ENCODE measurements at regions not wholly inside any gene's neighbourhood (a gene's known extent, or its start where the extent isn't known, plus 50 kb on each side); places are given as distances from the start of the nearest gene placed in this dataset.

DNA sequence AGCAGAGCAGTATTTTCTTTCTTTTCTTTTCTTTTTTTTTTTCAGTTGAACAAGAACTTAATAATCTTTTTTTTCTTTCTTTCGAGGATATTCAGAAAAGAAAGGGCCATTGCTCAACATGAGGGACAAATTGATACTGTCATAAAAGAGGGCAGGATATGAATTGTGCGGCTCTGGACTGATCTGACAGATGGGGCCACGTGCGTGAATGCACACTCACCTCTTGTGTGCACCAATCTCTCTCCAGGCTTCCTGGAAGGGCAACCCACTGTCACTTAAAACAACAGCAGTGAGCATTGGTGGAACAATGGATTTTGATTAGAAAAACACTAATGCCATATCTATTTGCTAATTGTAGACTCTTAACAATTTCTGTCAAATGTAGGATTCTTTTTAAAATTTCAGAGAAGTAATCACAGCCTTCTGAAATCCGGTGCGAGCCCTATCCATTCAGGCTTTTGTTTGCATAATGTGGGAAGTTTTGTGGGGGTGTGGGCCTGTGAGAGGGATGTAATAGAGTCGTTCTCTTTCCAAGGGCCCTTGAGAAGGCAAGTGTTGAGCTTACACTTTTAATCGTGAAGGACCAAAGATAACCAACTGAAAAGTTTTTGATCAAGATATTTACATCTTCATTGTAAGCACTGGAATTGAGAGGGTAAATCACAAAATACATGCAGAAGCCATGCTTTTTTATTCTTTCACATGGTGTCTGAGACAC lies 298.8 kb downstream of the SP3 start:
- DNase-seq (ENCODE audit: extremely low spot score): no peak
- CTCF ChIA-PET: interaction anchor here (0.6 kb wide), 1 partner anchor 83 kb away, joined by 4 read pairs; no protein-coding TSS in a partner anchor

GRCh38 chr2:173667014-173667413 lies 298.2 kb downstream of the SP3 start:
- ChIA-PET POLR2A (no interaction called here), CTCF (interaction anchor here (0.6 kb wide), 1 partner anchor 83 kb away, joined by 4 read pairs; no protein-coding TSS in a partner anchor)
- TF ChIP-seq ARNT (IDR thresholded peaks at IDR 0.05) (no peak), LEF1 (IDR thresholded peaks at IDR 0.05; ENCODE audit: borderline replicate concordance) (no peak), ZNF384 (IDR thresholded peaks at IDR 0.05) (no peak), TARDBP (IDR thresholded peaks at IDR 0.05) (no peak), NFRKB (IDR thresholded peaks at IDR 0.05) (no peak)

More for the DNA sequence above, 298.8 kb downstream of the SP3 start:
- TF ChIP-seq ARNT (IDR thresholded peaks at IDR 0.05): no peak
- TF ChIP-seq, protein P1, sequence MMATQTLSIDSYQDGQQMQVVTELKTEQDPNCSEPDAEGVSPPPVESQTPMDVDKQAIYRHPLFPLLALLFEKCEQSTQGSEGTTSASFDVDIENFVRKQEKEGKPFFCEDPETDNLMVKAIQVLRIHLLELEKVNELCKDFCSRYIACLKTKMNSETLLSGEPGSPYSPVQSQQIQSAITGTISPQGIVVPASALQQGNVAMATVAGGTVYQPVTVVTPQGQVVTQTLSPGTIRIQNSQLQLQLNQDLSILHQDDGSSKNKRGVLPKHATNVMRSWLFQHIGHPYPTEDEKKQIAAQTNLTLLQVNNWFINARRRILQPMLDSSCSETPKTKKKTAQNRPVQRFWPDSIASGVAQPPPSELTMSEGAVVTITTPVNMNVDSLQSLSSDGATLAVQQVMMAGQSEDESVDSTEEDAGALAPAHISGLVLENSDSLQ (IDR thresholded peaks at IDR 0.05): no peak
- no peak for TF ChIP-seq FOXA1 (IDR thresholded peaks at IDR 0.05)
- POLR2A ChIA-PET: no interaction called here

DNA sequence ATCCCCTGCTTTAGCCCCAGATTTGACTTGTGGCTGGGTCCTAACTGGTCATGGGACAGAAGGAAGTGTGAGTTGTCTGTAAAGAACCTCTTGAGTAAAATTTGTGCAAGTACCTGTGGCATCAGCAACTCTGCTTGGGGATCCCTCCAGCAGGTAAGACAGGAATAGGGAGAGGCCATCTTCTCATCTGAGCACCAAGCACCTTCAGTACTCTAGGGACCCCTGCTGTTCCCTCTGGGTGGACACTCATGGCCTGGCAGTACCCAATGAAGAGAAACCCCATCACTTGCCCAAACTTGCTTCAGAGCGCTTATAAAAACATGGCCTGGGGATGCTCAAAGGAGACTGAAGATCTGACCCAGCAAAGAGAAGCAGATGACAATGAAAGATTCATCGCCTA lies 297.8 kb downstream of the SP3 start:
- ChIA-PET POLR2A (no interaction called here), CTCF (no interaction called here)

More at GRCh38 chr2:173667014-173667413, 298.2 kb downstream of the SP3 start:
- DNase-seq (ENCODE audit: extremely low spot score): no peak

GRCh38 chr2:173669271-173669853 lies 295.8 kb downstream of the SP3 start:
- DNase-seq (ENCODE audit: extremely low spot score): no peak
- TF ChIP-seq TARDBP (IDR thresholded peaks at IDR 0.05) (no peak), ARNT (IDR thresholded peaks at IDR 0.05) (no peak), FOXA1 (IDR thresholded peaks at IDR 0.05) (no peak)
- CTCF ChIA-PET: no interaction called here
- POLR2A ChIA-PET: no interaction called here

More for the DNA sequence above, 297.8 kb downstream of the SP3 start:
- TF ChIP-seq CTBP1 (IDR thresholded peaks at IDR 0.05; ENCODE audit: borderline replicate concordance) (no peak), L3MBTL2 (conservative IDR thresholded peaks at IDR 0.05) (no peak), SUZ12 (IDR thresholded peaks at IDR 0.05) (no peak), ARNT (IDR thresholded peaks at IDR 0.05) (no peak)
- DNase-seq (ENCODE audit: extremely low spot score): no peak

GRCh38 chr2:173669888-173670287 lies 295.3 kb downstream of the SP3 start:
- ChIA-PET POLR2A (no interaction called here), CTCF (no interaction called here)
- TF ChIP-seq TARDBP (IDR thresholded peaks at IDR 0.05): no peak
- no peak for TF ChIP-seq ZNF384 (IDR thresholded peaks at IDR 0.05)
- no peak for TF ChIP-seq SUZ12 (IDR thresholded peaks at IDR 0.05)
- no peak for TF ChIP-seq L3MBTL2 (conservative IDR thresholded peaks at IDR 0.05)
- no peak for TF ChIP-seq HDGF (IDR thresholded peaks at IDR 0.05; ENCODE audit: borderline replicate concordance)
- TF ChIP-seq BHLHE40 (IDR thresholded peaks at IDR 0.05; ENCODE audit: borderline replicate concordance): no peak
- TF ChIP-seq ELF4 (IDR thresholded peaks at IDR 0.05): no peak
- TF ChIP-seq NFRKB (IDR thresholded peaks at IDR 0.05): no peak
- no peak for TF ChIP-seq FOXM1 (IDR thresholded peaks at IDR 0.05; ENCODE audit: borderline replicate concordance)
- TF ChIP-seq LEF1 (IDR thresholded peaks at IDR 0.05; ENCODE audit: borderline replicate concordance): no peak
- TF ChIP-seq ARNT (IDR thresholded peaks at IDR 0.05): no peak
- TF ChIP-seq, protein P1 (IDR thresholded peaks at IDR 0.05): no peak
- no peak for TF ChIP-seq FOXA1 (IDR thresholded peaks at IDR 0.05)
- no peak for TF ChIP-seq CTBP1 (IDR thresholded peaks at IDR 0.05; ENCODE audit: borderline replicate concordance)
- no peak for DNase-seq (ENCODE audit: extremely low spot score)

DNA sequence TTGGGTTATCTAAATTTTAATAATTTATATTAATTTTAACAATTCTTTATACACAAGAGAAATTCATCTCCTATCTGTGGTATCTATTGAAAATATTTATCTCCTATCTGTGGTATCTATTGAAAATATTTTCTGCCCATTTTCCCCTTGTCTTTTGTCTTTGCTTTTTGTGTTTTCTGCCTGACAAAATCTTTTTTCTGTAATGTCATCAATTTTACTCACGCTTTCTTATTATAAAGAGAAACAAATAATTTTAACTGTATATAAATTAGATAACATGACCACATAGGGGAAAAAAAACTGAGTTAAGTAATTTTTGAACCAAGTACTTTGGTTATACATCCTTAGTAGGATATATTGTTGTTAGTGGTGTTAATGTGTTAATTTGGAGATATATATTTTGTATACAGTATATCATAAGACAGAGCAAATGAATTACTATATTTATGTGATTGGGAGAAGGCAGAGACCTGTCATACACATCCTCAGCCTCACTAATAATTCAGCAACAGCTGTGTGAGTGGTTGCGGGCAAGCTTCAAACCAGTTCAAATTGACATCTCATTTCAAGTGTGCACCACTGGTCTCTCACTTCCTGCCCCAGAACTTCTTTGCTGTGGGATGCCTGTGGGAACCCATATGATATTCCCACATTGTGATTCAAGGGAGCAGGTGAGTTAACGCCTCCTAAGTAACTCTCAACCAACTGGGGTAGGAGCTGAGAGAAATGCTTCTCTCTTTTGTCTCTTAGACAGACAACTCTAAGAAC lies 292.4 kb downstream of the SP3 start:
- POLR2A ChIA-PET: no interaction called here
- CTCF ChIA-PET: no interaction called here
- TF ChIP-seq FOXA1 (IDR thresholded peaks at IDR 0.05) (no peak), NFRKB (IDR thresholded peaks at IDR 0.05) (no peak), ZNF384 (IDR thresholded peaks at IDR 0.05) (no peak), HDGF (IDR thresholded peaks at IDR 0.05; ENCODE audit: borderline replicate concordance) (no peak), SP1 (IDR thresholded peaks at IDR 0.05) (no peak), ELF4 (IDR thresholded peaks at IDR 0.05) (no peak), TARDBP (IDR thresholded peaks at IDR 0.05) (no peak), LEF1 (IDR thresholded peaks at IDR 0.05; ENCODE audit: borderline replicate concordance) (no peak), L3MBTL2 (conservative IDR thresholded peaks at IDR 0.05) (no peak), FOXK2 (IDR thresholded peaks at IDR 0.05) (no peak), FOXM1 (IDR thresholded peaks at IDR 0.05; ENCODE audit: borderline replicate concordance) (no peak), SUZ12 (IDR thresholded peaks at IDR 0.05) (no peak), BHLHE40 (IDR thresholded peaks at IDR 0.05; ENCODE audit: borderline replicate concordance) (no peak), ARNT (IDR thresholded peaks at IDR 0.05) (no peak), CTBP1 (IDR thresholded peaks at IDR 0.05; ENCODE audit: borderline replicate concordance) (no peak)
- TF ChIP-seq, protein P1 (IDR thresholded peaks at IDR 0.05): no peak
- no peak for DNase-seq (ENCODE audit: extremely low spot score)
